ENCODE measurements at regions not wholly inside any gene's neighbourhood (a gene's known extent, or its start where the extent isn't known, plus 50 kb on each side); places are given as distances from the start of the nearest gene placed in this dataset.

GRCh38 chr1:42004322-42004721, 85.6 kb upstream of the HIVEP3 start:
- H3F3A ChIP-seq (ENCODE audit: insufficient read depth, low read length), result no peaks in the 10 kb centered on the region
- no peak for TF ChIP-seq EZH2 (IDR thresholded peaks at IDR 0.05; ENCODE audit: borderline replicate concordance, low read length)
- no peak for TF ChIP-seq CTCF (IDR thresholded peaks at IDR 0.05; ENCODE audit: low read length)
- no peaks in the 10 kb centered on the region for H3K36me3 ChIP-seq (ENCODE audit: insufficient read depth, low read length)
- H3K9ac ChIP-seq (ENCODE audit: low read length), result no peak overlapping the region
- H3K9me2 ChIP-seq (ENCODE audit: low read depth, low read length), result no peaks in the 10 kb centered on the region
- H3K4me2 ChIP-seq (ENCODE audit: low read length), result no peak overlapping the region
- no peak overlapping the region for H2AFZ ChIP-seq (ENCODE audit: low read length)
- H3K4me3 ChIP-seq (ENCODE audit: low read depth, low read length, poor library complexity, severe bottlenecking), result no peak overlapping the region
- no peaks in the 10 kb centered on the region for H3K27me3 ChIP-seq (ENCODE audit: insufficient read depth, low read length)
- H3K27ac ChIP-seq (ENCODE audit: low read depth, low read length, poor library complexity, severe bottlenecking), result no peak overlapping the region
- H3K9me3 ChIP-seq (ENCODE audit: low read length), result no peaks in the 10 kb centered on the region
- no peaks in the 10 kb centered on the region for H3K4me1 ChIP-seq (ENCODE audit: insufficient read depth, low read length, severe bottlenecking)
- no peaks in the 10 kb centered on the region for H3K79me2 ChIP-seq (ENCODE audit: insufficient read depth, low read length)
- H4K20me1 ChIP-seq (ENCODE audit: insufficient read depth, low read length), result no peaks in the 10 kb centered on the region

DNA sequence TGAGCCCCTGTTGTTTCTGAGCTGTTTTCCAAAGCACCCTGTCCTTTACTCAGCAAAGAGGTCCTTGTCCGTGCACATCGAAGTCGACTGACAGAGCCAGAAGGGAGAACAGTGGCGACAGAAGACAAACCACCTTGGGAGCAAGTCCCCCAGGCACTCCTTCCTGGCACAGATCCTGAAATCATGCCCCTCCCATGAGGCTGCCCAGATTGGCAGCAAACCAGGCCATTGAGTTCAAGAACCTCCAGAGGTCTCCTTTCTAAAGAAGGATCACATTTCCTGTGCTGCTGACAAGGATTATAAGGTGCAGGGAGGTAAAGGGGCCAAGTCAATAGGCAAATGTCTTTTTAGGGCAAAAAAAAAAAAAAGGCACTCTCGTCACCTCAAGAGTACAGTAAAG, 84.7 kb upstream of the HIVEP3 start:
- Histone ChIP-seq H3K9me3 (ENCODE audit: low read length) (no peaks in the 10 kb centered on the region), H3K36me3 (ENCODE audit: insufficient read depth, low read length) (no peaks in the 10 kb centered on the region), H3K27ac (ENCODE audit: low read depth, low read length, poor library complexity, severe bottlenecking) (no peak overlapping the region), H3K9me2 (ENCODE audit: low read depth, low read length) (no peaks in the 10 kb centered on the region), H4K20me1 (ENCODE audit: insufficient read depth, low read length) (no peaks in the 10 kb centered on the region), H3F3A (ENCODE audit: insufficient read depth, low read length) (no peaks in the 10 kb centered on the region), H3K79me2 (ENCODE audit: insufficient read depth, low read length) (no peaks in the 10 kb centered on the region), H3K4me1 (ENCODE audit: insufficient read depth, low read length, severe bottlenecking) (no peaks in the 10 kb centered on the region), H2AFZ (ENCODE audit: low read length) (no peak overlapping the region), H3K4me2 (ENCODE audit: low read length) (no peak overlapping the region), H3K4me3 (ENCODE audit: low read depth, low read length, poor library complexity, severe bottlenecking) (no peak overlapping the region), H3K27me3 (ENCODE audit: insufficient read depth, low read length) (no peaks in the 10 kb centered on the region), H3K9ac (ENCODE audit: low read length) (no peak overlapping the region)
- TF ChIP-seq CTCF (IDR thresholded peaks at IDR 0.05; ENCODE audit: low read length) (no peak), EZH2 (IDR thresholded peaks at IDR 0.05; ENCODE audit: borderline replicate concordance, low read length) (no peak)

- TF ChIP-seq CTCF (IDR thresholded peaks at IDR 0.05; ENCODE audit: low read length) (no peak), EZH2 (IDR thresholded peaks at IDR 0.05; ENCODE audit: borderline replicate concordance, low read length) (no peak)
- Histone ChIP-seq H4K20me1 (ENCODE audit: insufficient read depth, low read length) (no peaks in the 10 kb centered on the region), H3K4me2 (ENCODE audit: low read length) (no peak overlapping the region), H3K9me3 (ENCODE audit: low read length) (no peaks in the 10 kb centered on the region), H3K79me2 (ENCODE audit: insufficient read depth, low read length) (no peaks in the 10 kb centered on the region), H3F3A (ENCODE audit: insufficient read depth, low read length) (no peaks in the 10 kb centered on the region), H3K4me1 (ENCODE audit: insufficient read depth, low read length, severe bottlenecking) (no peaks in the 10 kb centered on the region), H3K27ac (ENCODE audit: low read depth, low read length, poor library complexity, severe bottlenecking) (no peak overlapping the region), H3K9me2 (ENCODE audit: low read depth, low read length) (no peaks in the 10 kb centered on the region), H2AFZ (ENCODE audit: low read length) (no peak overlapping the region), H3K4me3 (ENCODE audit: low read depth, low read length, poor library complexity, severe bottlenecking) (no peak overlapping the region), H3K27me3 (ENCODE audit: insufficient read depth, low read length) (no peaks in the 10 kb centered on the region), H3K9ac (ENCODE audit: low read length) (no peak overlapping the region), H3K36me3 (ENCODE audit: insufficient read depth, low read length) (no peaks in the 10 kb centered on the region)
These were observed 83.5 kb upstream of the HIVEP3 start for GRCh38 chr1:42002220-42002619.
